ENCODE measurements at regions not wholly inside any gene's neighbourhood (a gene's known extent, or its start where the extent isn't known, plus 50 kb on each side); places are given as distances from the start of the nearest gene placed in this dataset.

DNA sequence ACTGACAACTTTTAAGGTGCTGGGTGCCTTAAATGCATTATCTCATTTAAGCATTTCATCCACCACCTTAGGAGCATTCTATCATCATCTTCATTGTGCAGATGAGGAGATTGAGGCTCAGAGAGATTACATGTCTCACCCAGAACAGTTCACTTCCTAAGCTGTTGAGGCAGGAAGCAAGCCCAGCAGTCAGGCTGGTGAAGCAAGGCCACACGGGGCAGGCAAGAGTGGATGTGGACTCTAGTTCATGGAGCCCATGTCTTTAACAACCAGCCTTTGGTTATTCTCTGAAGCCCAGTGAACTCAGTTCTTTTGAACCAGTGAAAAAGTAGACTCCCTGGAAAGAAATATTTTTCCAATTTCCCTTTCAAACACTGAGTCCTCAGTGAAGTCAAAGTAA lies 294.8 kb upstream of the MGAT5 start:
- TF ChIP-seq, protein P1, sequence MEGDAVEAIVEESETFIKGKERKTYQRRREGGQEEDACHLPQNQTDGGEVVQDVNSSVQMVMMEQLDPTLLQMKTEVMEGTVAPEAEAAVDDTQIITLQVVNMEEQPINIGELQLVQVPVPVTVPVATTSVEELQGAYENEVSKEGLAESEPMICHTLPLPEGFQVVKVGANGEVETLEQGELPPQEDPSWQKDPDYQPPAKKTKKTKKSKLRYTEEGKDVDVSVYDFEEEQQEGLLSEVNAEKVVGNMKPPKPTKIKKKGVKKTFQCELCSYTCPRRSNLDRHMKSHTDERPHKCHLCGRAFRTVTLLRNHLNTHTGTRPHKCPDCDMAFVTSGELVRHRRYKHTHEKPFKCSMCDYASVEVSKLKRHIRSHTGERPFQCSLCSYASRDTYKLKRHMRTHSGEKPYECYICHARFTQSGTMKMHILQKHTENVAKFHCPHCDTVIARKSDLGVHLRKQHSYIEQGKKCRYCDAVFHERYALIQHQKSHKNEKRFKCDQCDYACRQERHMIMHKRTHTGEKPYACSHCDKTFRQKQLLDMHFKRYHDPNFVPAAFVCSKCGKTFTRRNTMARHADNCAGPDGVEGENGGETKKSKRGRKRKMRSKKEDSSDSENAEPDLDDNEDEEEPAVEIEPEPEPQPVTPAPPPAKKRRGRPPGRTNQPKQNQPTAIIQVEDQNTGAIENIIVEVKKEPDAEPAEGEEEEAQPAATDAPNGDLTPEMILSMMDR (IDR thresholded peaks at IDR 0.05): no peak
- TF ChIP-seq POLR2A (IDR thresholded peaks at IDR 0.05): no peak
